Endothelial cell of umbilical vein (primary cell): ENCODE measurements at regions not wholly inside any gene's neighbourhood (a gene's known extent, or its start where the extent isn't known, plus 50 kb on each side); places are given as distances from the start of the nearest gene placed in this dataset.

Source experiments
- BruUV-seq: library from RNA; stranded (reverse); fragments of 400-500 nt; replicated peaks from 2 replicates; lab custom pipeline; 2021; lab: Mats Ljungman, UMichigan
- CTCF ChIA-PET: fragments of 300-600, 350-600 bp; sonication (Branson Sonifier 250); formaldehyde crosslinking; loops from one replicate; lab custom pipeline; 2021; ENCODE audit warnings: antibody characterized with exemption, inconsistent platforms; lab: Charles Lee
- POLR2A ChIA-PET: fragments of 300-600, 350-600 bp; sonication (Branson Sonifier 250); formaldehyde crosslinking; loops from one replicate; lab custom pipeline; 2021; ENCODE audit warnings: antibody characterized with exemption, inconsistent platforms; lab: Charles Lee
- DNase-seq: peaks from one replicate; pipeline ENCODE4 v3.0.0-alpha.2; 2011; ENCODE audit warnings: low read depth, low spot score
- FAIRE-seq: peaks from 2 replicates; lab custom pipeline; 2011; peaks lifted over from hg19 to GRCh38; lab: Jason Lieb, UNC
- H2AFZ ChIP-seq: 2 replicates; pipeline ENCODE4 v1.6.0; 2012; ENCODE audit warnings: low read depth, low read length, control low read depth, inconsistent platforms
- H3K27ac ChIP-seq: 2 replicates; pipeline ENCODE4 v1.5.1; 2011; ENCODE audit warnings: low read depth, mild to moderate bottlenecking, control low read depth, low read length, moderate library complexity; ENCODE audit not compliant: insufficient read depth
- H3K27me3 ChIP-seq, 2 experiments: 2 replicates each; pipeline versions ENCODE4 v1.6.0 to v1.6.1; 2011; ENCODE audit warnings: low read length in 2 of 2, mixed read lengths in 1 of 2; ENCODE audit not compliant: control insufficient read depth in 2 of 2, insufficient read depth in 2 of 2
- H3K36me3 ChIP-seq, 2 experiments: 2 replicates in 1 of 2; 3 replicates in 1 of 2; pipeline ENCODE4 v1.5.1; 2011; ENCODE audit warnings: low read length in 2 of 2, mild to moderate bottlenecking in 1 of 2, moderate library complexity in 1 of 2; ENCODE audit not compliant: control insufficient read depth in 2 of 2, insufficient read depth in 2 of 2; ENCODE audit errors: extremely low read depth in 1 of 2
- H3K4me1 ChIP-seq: 3 replicates; pipeline ENCODE4 v1.5.1; 2011; ENCODE audit warnings: mild to moderate bottlenecking, low read length; ENCODE audit not compliant: control insufficient read depth, insufficient read depth; ENCODE audit errors: extremely low read depth
- H3K4me2 ChIP-seq: 2 replicates; pipeline ENCODE4 v1.6.1; 2011; ENCODE audit warnings: low read length, control low read depth, mixed read lengths; ENCODE audit not compliant: insufficient read depth
- H3K4me3 ChIP-seq, 3 experiments: fragments of 200-600 bp in 1 of 3; sonication (generic), shearing (Covaris generic) in 1 of 3; replicated peaks in 1 of 3; 2 replicates each; pipeline ENCODE4 v1.5.1; 2011 to 2016; ENCODE audit warnings: control low read depth in 3 of 3, low read length in 3 of 3, mild to moderate bottlenecking in 2 of 3, inconsistent platforms in 1 of 3, low read depth in 1 of 3, moderate library complexity in 1 of 3; ENCODE audit not compliant: insufficient read depth in 1 of 3
- H3K79me2 ChIP-seq: 2 replicates; pipeline ENCODE4 v1.6.0; 2012; ENCODE audit warnings: low read length, inconsistent platforms; ENCODE audit not compliant: control insufficient read depth, insufficient read depth
- H3K9ac ChIP-seq: replicated peaks from 2 replicates; pipeline ENCODE3; 2011; ENCODE audit warnings: low read length, control low read depth; ENCODE audit not compliant: insufficient read depth; ENCODE audit errors: extremely low read depth
- H3K9me1 ChIP-seq: replicated peaks from 3 replicates; pipeline ENCODE4 v1.6.0; 2011; ENCODE audit warnings: mild to moderate bottlenecking, low read length; ENCODE audit not compliant: control insufficient read depth, insufficient read depth; ENCODE audit errors: extremely low read depth
- H3K9me3 ChIP-seq: replicated peaks from 2 replicates; pipeline ENCODE4 v1.5.1; 2012; ENCODE audit warnings: low read length, inconsistent platforms; ENCODE audit not compliant: control insufficient read depth, insufficient read depth
- H4K20me1 ChIP-seq: replicated peaks from 2 replicates; pipeline ENCODE3; 2011; ENCODE audit warnings: mild to moderate bottlenecking, low read length; ENCODE audit not compliant: control insufficient read depth, insufficient read depth; ENCODE audit errors: extremely low read depth
- CTCF ChIP-seq, 2 donors: IDR thresholded peaks; 1 replicate in 1 of 2; 2 replicates in 1 of 2; pipeline ENCODE4 v1.5.1; 2011; ENCODE audit warnings: low read length in 2 of 2, mild to moderate bottlenecking in 2 of 2, moderate library complexity in 2 of 2, control low read depth in 1 of 2, inconsistent platforms in 1 of 2, low read depth in 1 of 2; ENCODE audit not compliant: insufficient read depth in 1 of 2; ENCODE audit errors: extremely low read depth in 1 of 2
- EZH2 ChIP-seq: IDR thresholded peaks from 2 replicates; pipeline ENCODE4 v1.6.1; 2012; ENCODE audit warnings: borderline replicate concordance, low read depth, mild to moderate bottlenecking, moderate library complexity, low read length, inconsistent platforms; ENCODE audit not compliant: severe bottlenecking
- FOS ChIP-seq: IDR thresholded peaks from 2 replicates; pipeline ENCODE4 v1.6.1; 2011; ENCODE audit warnings: mild to moderate bottlenecking, low read length, moderate library complexity, borderline replicate concordance; ENCODE audit not compliant: insufficient read depth
- GATA2 ChIP-seq: IDR thresholded peaks from 2 replicates; pipeline ENCODE4 v1.7.0; 2011; ENCODE audit warnings: low read depth, mild to moderate bottlenecking, moderate library complexity, mixed read lengths, low read length; ENCODE audit not compliant: insufficient read length, insufficient read depth
- JUN ChIP-seq: IDR thresholded peaks from 2 replicates; pipeline ENCODE4 v1.6.1; 2011; ENCODE audit warnings: borderline replicate concordance, low read depth; ENCODE audit not compliant: insufficient read length, insufficient read depth
- MAX ChIP-seq: IDR thresholded peaks from 2 replicates; pipeline ENCODE4 v1.6.1; 2011; ENCODE audit not compliant: insufficient read depth, insufficient read length
- MYC ChIP-seq: IDR thresholded peaks from one replicate; pipeline ENCODE4 v1.6.1; 2011; ENCODE audit warnings: mild to moderate bottlenecking, low read depth, low read length
- POLR2A ChIP-seq: IDR thresholded peaks from 2 replicates; pipeline ENCODE4 v1.6.1; 2012; ENCODE audit warnings: low read depth, mild to moderate bottlenecking, control low read depth, low read length
- POLR2AphosphoS5 ChIP-seq: IDR thresholded peaks from 2 replicates; pipeline ENCODE4 v1.6.1; 2012; ENCODE audit warnings: low read depth, mild to moderate bottlenecking, control low read depth, low read length, moderate library complexity; ENCODE audit not compliant: insufficient read depth
- dilution Hi-C: fragments of 300-500 bp; cut with MboI; formaldehyde crosslinking; loops from one replicate; pipeline ENCODE4 v1.15.0; 2019; ENCODE audit warnings: low sequenced_read_pairs; ENCODE audit not compliant: extremely low pct_ligation_motif_present
- intact Hi-C: fragments of 100-400 bp; cut with micrococcal nuclease; formaldehyde crosslinking; loops from one replicate; pipeline ENCODE4 v1.10.0; 2022

GRCh38 chr10:107442035-107442505 lies 277.6 kb upstream of the SORCS1 start:
- FAIRE-seq (no peak), DNase-seq (no peak)
- dilution Hi-C loops = no loop called here
- Histone ChIP-seq H4K20me1 (no peaks in the 10 kb centered on the region), H3K79me2 (no peaks in the 10 kb centered on the region), H3K9me1 (no peaks in the 10 kb centered on the region), H3K36me3 (no peaks in the 10 kb centered on the region), H3K4me3 (no peak overlapping the region), H3K9me3 (peaks cover 10% of the 10 kb centered on the region), H2AFZ (no peak overlapping the region), H3K27me3 (no peaks in the 10 kb centered on the region), H3K9ac (no peak overlapping the region), H3K27ac (no peak overlapping the region), H3K4me1 (no peaks in the 10 kb centered on the region), H3K4me2 (no peak overlapping the region)
- ChIA-PET POLR2A (no interaction called here), CTCF (no interaction called here)
- TF ChIP-seq JUN (no peak), POLR2AphosphoS5 (no peak), EZH2 (no peak), MAX (no peak), MYC (no peak), CTCF (IDR thresholded peaks at IDR 0.05; ENCODE audit: extremely low read depth in 1 of 2, insufficient read depth in 1 of 2, low read depth in 1 of 2, low read length in 2 of 2) (no peak), FOS (no peak), POLR2A (no peak), GATA2 (no peak)
- intact Hi-C loops = no loop called here
- BruUV-seq = no TSS peak
